GM12878 (cell line): ENCODE measurements at regions not wholly inside any gene's neighbourhood (a gene's known extent, or its start where the extent isn't known, plus 50 kb on each side); places are given as distances from the start of the nearest gene placed in this dataset.

Experiments used
- ATAC-seq: fragments of 200-7000 bp; cut with Tn5 transposase; 3 replicates; pipeline ENCODE4 v1.9.1; 2020; ENCODE audit warnings: mild to moderate bottlenecking, moderate library complexity
- BruUV-seq: library from RNA; stranded (reverse); fragments of 400-500 nt; replicated peaks from 2 replicates; lab custom pipeline; 2021; lab: Mats Ljungman, UMichigan
- CTCF ChIA-PET: fragments of 300-600 bp; sonication (Branson Sonifier 250); formaldehyde crosslinking; extraction: SDS; loops from one replicate; lab custom pipeline; 2021; ENCODE audit warnings: inconsistent platforms; lab: Yijun Ruan, JAX
- POLR2A ChIA-PET: fragments of 350-600 bp; formaldehyde crosslinking; extraction: SDS; loops from one replicate; lab custom pipeline; 2021; ENCODE audit warnings: inconsistent platforms; lab: Charles Lee
- RAD21 ChIA-PET: fragments of 300-600 bp; sonication (Branson Sonifier 250); formaldehyde crosslinking; loops from one replicate; lab custom pipeline; 2023; ENCODE audit warnings: antibody characterized with exemption; ENCODE audit not compliant: unreplicated experiment; lab: Charles Lee
- SMC1A ChIA-PET: fragments of 300-600 bp; sonication (Branson Sonifier 250); formaldehyde crosslinking; loops from one replicate; lab custom pipeline; 2023; ENCODE audit not compliant: unreplicated experiment, uncharacterized antibody; lab: Charles Lee
- DNase-seq: peaks from one replicate; pipeline ENCODE4 v3.0.0-alpha.2; 2011; ENCODE audit warnings: low read depth, low spot score
- FAIRE-seq: peaks from 3 replicates; lab custom pipeline; 2011; peaks lifted over from hg19 to GRCh38; lab: Jason Lieb, UNC
- H2AFZ ChIP-seq: 2 replicates; pipeline ENCODE4 v1.6.0; 2011; ENCODE audit warnings: low read depth, low read length, control low read depth; ENCODE audit not compliant: control insufficient read depth
- H3K27ac ChIP-seq: 2 replicates; pipeline ENCODE4 v1.5.1; 2011; ENCODE audit warnings: control low read depth; ENCODE audit not compliant: control insufficient read depth, insufficient read depth
- H3K27me3 ChIP-seq, 2 experiments: replicated peaks in 1 of 2; 2 replicates each; pipeline versions ENCODE4 v1.6.0 to v1.6.1; 2011; ENCODE audit warnings: low read length in 1 of 2; ENCODE audit not compliant: control insufficient read depth in 2 of 2, insufficient read depth in 2 of 2
- H3K36me3 ChIP-seq, 2 experiments: 2 replicates each; pipeline ENCODE4 v1.5.1; 2011; ENCODE audit warnings: low read length in 1 of 2; ENCODE audit not compliant: control insufficient read depth in 2 of 2, insufficient read depth in 2 of 2
- H3K4me1 ChIP-seq: 2 replicates; pipeline ENCODE4 v1.6.1; 2011; ENCODE audit warnings: mild to moderate bottlenecking, low read length, moderate library complexity, mixed read lengths; ENCODE audit not compliant: control insufficient read depth, insufficient read depth
- H3K4me2 ChIP-seq: 2 replicates; pipeline ENCODE4 v1.6.0; 2011; ENCODE audit warnings: control low read depth; ENCODE audit not compliant: control insufficient read depth, insufficient read depth
- H3K4me3 ChIP-seq: fragments of 200-600 bp; sonication (generic); 2 replicates; pipeline ENCODE4 v1.5.1; 2016
- H3K79me2 ChIP-seq: 2 replicates; pipeline ENCODE4 v1.6.0; 2011; ENCODE audit warnings: low read length; ENCODE audit not compliant: control insufficient read depth, insufficient read depth
- H3K9ac ChIP-seq: 2 replicates; pipeline ENCODE4 v1.8.0; 2011; ENCODE audit warnings: low read length, control low read depth, mixed read lengths; ENCODE audit not compliant: control insufficient read depth, insufficient read depth
- H3K9me3 ChIP-seq: replicated peaks from 3 replicates; pipeline ENCODE4 v1.5.1; 2011; ENCODE audit warnings: mild to moderate bottlenecking, low read length; ENCODE audit not compliant: control insufficient read depth, insufficient read depth
- H4K20me1 ChIP-seq: 2 replicates; pipeline ENCODE4 v1.6.0; 2011; ENCODE audit not compliant: control insufficient read depth, insufficient read depth
- ATF3 ChIP-seq: IDR thresholded peaks from 2 replicates; pipeline ENCODE4 v1.6.1; 2011; ENCODE audit warnings: low read depth, mild to moderate bottlenecking, low read length, moderate library complexity, borderline replicate concordance; ENCODE audit errors: extremely low read depth
- CBX3 ChIP-seq: fragments of 200-600 bp; sonication (generic); IDR thresholded peaks from 2 replicates; pipeline ENCODE4 v1.6.1; 2016; ENCODE audit warnings: low read depth, borderline replicate concordance
- CREB1 ChIP-seq: IDR thresholded peaks from 2 replicates; pipeline ENCODE4 v1.6.1; 2012; ENCODE audit warnings: low read depth, mild to moderate bottlenecking, inconsistent platforms
- EZH2 ChIP-seq: IDR thresholded peaks from 2 replicates; pipeline ENCODE4 v1.6.1; 2012; ENCODE audit warnings: low read depth, mild to moderate bottlenecking, control low read depth, inconsistent platforms, low read length, borderline replicate concordance; ENCODE audit not compliant: control insufficient read depth
- FOXM1 ChIP-seq: IDR thresholded peaks from 2 replicates; pipeline ENCODE4 v1.6.1; 2012; ENCODE audit warnings: low read depth, mild to moderate bottlenecking, inconsistent platforms, low read length, moderate library complexity
- NR2C1 ChIP-seq: fragments of 450-650 bp; IDR thresholded peaks from 2 replicates; pipeline ENCODE4 v1.6.1; 2017; ENCODE audit warnings: antibody characterized with exemption, mild to moderate bottlenecking, moderate library complexity
- PAX5 ChIP-seq: IDR thresholded peaks from 2 replicates; pipeline ENCODE4 v1.6.1; 2011; ENCODE audit warnings: low read depth, low read length, borderline replicate concordance
- PAX8 ChIP-seq: fragments of 450-650 bp; IDR thresholded peaks from 2 replicates; pipeline ENCODE4 v1.6.1; 2017; ENCODE audit warnings: mild to moderate bottlenecking, moderate library complexity
- RBBP5 ChIP-seq: fragments of 200-600 bp; sonication (generic); conservative IDR thresholded peaks from 2 replicates; pipeline ENCODE4 v1.6.1; 2016
- RELB ChIP-seq: fragments of 450-650 bp; IDR thresholded peaks from 2 replicates; pipeline ENCODE4 v1.6.1; 2017; ENCODE audit warnings: low read depth, mild to moderate bottlenecking, moderate library complexity
- SPI1 ChIP-seq: IDR thresholded peaks from 2 replicates; pipeline ENCODE4 v1.6.1; 2011; ENCODE audit warnings: low read depth, mild to moderate bottlenecking, low read length, moderate library complexity, borderline replicate concordance; ENCODE audit not compliant: insufficient read depth
- SREBF2 ChIP-seq: IDR thresholded peaks from 2 replicates; pipeline ENCODE4 v1.6.1; 2012; ENCODE audit warnings: mild to moderate bottlenecking, low read length
- YY1 ChIP-seq: IDR thresholded peaks from 2 replicates; pipeline ENCODE4 v1.6.1; 2011; ENCODE audit warnings: low read depth, mild to moderate bottlenecking, low read length
- ZBTB33 ChIP-seq: fragments of 450-650 bp; IDR thresholded peaks from 2 replicates; pipeline ENCODE4 v1.6.1; 2017; ENCODE audit warnings: mild to moderate bottlenecking
- ZBTB40 ChIP-seq: fragments of 450-650 bp; IDR thresholded peaks from 2 replicates; pipeline ENCODE4 v1.6.1; 2016; ENCODE audit warnings: mild to moderate bottlenecking, moderate library complexity, borderline replicate concordance
- ZZZ3 ChIP-seq: IDR thresholded peaks from 2 replicates; pipeline ENCODE4 v1.6.1; 2011; ENCODE audit warnings: low read depth; ENCODE audit not compliant: control insufficient read depth, insufficient read length
- in situ Hi-C: fragments of 300-500 bp; cut with MboI; formaldehyde crosslinking; loops from 9 replicates; pipeline ENCODE4 v1.14.3; 2018; ENCODE audit warnings: mixed read lengths
- intact Hi-C: fragments of 100-400 bp; cut with micrococcal nuclease; formaldehyde crosslinking; loops from one replicate; pipeline ENCODE4 v1.14.2; 2022; ENCODE audit not compliant: unreplicated experiment

GRCh38 chr2:144824306-144825080, 304.6 kb upstream of the ZEB2 start (continued):
- no peak for TF ChIP-seq ZBTB40
- no peak for TF ChIP-seq CREB1
- TF ChIP-seq SREBF2, result no peak
- no peak for TF ChIP-seq RELB

GRCh38 chr2:144822966-144823365, 303.0 kb upstream of the ZEB2 start:
- H4K20me1 ChIP-seq, result no peaks in the 10 kb centered on the region
- intact Hi-C loops (no loop called here), in situ Hi-C loops (no loop called here)
- H3K27ac ChIP-seq, result no peak overlapping the region
- FAIRE-seq, result no peak
- ChIA-PET RAD21 (no interaction called here), SMC1A (no interaction called here), POLR2A (no interaction called here), CTCF (no interaction called here)
- H3K4me3 ChIP-seq, result no peak overlapping the region
- H3K4me1 ChIP-seq, result no peaks in the 10 kb centered on the region
- no peak overlapping the region for H2AFZ ChIP-seq
- no peak overlapping the region for H3K9ac ChIP-seq
- H3K9me3 ChIP-seq, result no peaks in the 10 kb centered on the region
- no peaks in the 10 kb centered on the region for H3K27me3 ChIP-seq
- DNase-seq, result no peak
- BruUV-seq, result no TSS peak
- no peak overlapping the region for H3K4me2 ChIP-seq
- ATAC-seq, result no peak
- H3K79me2 ChIP-seq, result no peaks in the 10 kb centered on the region
- H3K36me3 ChIP-seq, result no peaks in the 10 kb centered on the region
- no peak for TF ChIP-seq RBBP5
- TF ChIP-seq CBX3, result no peak
- TF ChIP-seq ZZZ3, result no peak
- no peak for TF ChIP-seq ATF3
- no peak for TF ChIP-seq PAX5
- TF ChIP-seq SPI1, result no peak
- no peak for TF ChIP-seq EZH2
- TF ChIP-seq PAX8, result no peak
- no peak for TF ChIP-seq ZBTB33
- TF ChIP-seq YY1, result no peak
- TF ChIP-seq NR2C1, result no peak
- TF ChIP-seq FOXM1, result no peak
